Transverse colon (tissue), 4 donors: ENCODE measurements at regions not wholly inside any gene's neighbourhood (a gene's known extent, or its start where the extent isn't known, plus 50 kb on each side); places are given as distances from the start of the nearest gene placed in this dataset.

Experiments
- EP300 ChIP-seq: sonication (generic); formaldehyde crosslinking; IDR thresholded peaks from one replicate; pipeline ENCODE4 v1.6.1; 2017; ENCODE audit warnings: antibody characterized with exemption, low read depth
- POLR2A ChIP-seq: fragments of 450-650 bp; IDR thresholded peaks from one replicate; pipeline ENCODE4 v1.6.1; 2016; ENCODE audit warnings: antibody characterized with exemption, mild to moderate bottlenecking, moderate library complexity
- POLR2AphosphoS5 ChIP-seq, 3 donors: sonication (generic); formaldehyde crosslinking; IDR thresholded peaks; one replicate each; pipeline ENCODE4 v1.6.1; 2016; ENCODE audit warnings: antibody characterized with exemption in 3 of 3
- TF ChIP-seq, protein P1 (sequence below), 5 experiments: fragments of 200-600 bp in 3 of 5; fragments of 450-650 bp in 2 of 5; sonication (generic) in 3 of 5; IDR thresholded peaks; 1 replicate in 2 of 5; 2 replicates in 3 of 5; pipeline ENCODE4 v1.5.1; 2016 to 2017; ENCODE audit warnings: antibody characterized with exemption in 5 of 5, inconsistent platforms in 3 of 5, mild to moderate bottlenecking in 2 of 5, moderate library complexity in 1 of 5

GRCh38 chr1:163747261-163747660, 425.5 kb downstream of the NUF2 start:
- TF ChIP-seq, protein P1, sequence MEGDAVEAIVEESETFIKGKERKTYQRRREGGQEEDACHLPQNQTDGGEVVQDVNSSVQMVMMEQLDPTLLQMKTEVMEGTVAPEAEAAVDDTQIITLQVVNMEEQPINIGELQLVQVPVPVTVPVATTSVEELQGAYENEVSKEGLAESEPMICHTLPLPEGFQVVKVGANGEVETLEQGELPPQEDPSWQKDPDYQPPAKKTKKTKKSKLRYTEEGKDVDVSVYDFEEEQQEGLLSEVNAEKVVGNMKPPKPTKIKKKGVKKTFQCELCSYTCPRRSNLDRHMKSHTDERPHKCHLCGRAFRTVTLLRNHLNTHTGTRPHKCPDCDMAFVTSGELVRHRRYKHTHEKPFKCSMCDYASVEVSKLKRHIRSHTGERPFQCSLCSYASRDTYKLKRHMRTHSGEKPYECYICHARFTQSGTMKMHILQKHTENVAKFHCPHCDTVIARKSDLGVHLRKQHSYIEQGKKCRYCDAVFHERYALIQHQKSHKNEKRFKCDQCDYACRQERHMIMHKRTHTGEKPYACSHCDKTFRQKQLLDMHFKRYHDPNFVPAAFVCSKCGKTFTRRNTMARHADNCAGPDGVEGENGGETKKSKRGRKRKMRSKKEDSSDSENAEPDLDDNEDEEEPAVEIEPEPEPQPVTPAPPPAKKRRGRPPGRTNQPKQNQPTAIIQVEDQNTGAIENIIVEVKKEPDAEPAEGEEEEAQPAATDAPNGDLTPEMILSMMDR (IDR thresholded peaks at IDR 0.05), result no peak
- no peak for TF ChIP-seq POLR2A
- no peak for TF ChIP-seq POLR2AphosphoS5 (IDR thresholded peaks at IDR 0.05)
- TF ChIP-seq EP300, result no peak
